HG03097 (cell line): ENCODE measurements at regions not wholly inside any gene's neighbourhood (a gene's known extent, or its start where the extent isn't known, plus 50 kb on each side); places are given as distances from the start of the nearest gene placed in this dataset.
"Not testable (repeated sequence)": the region's sequence is repeated elsewhere in the genome, so short reads cannot be mapped to it uniquely, and the experiment has no call there.

Experiments used
- ATAC-seq: cut with Tn5 transposase; IDR thresholded peaks from one replicate; pipeline ENCODE4 v1.9.1; 2021; ENCODE audit not compliant: unreplicated experiment, low FRiP score

GRCh38 chr21:35484032-35484431 is 434.9 kb upstream of the RUNX1 start:
- ATAC-seq, result no peak

- ATAC-seq, result no peak
Observed at GRCh38 chr21:35482933-35483662, 434.0 kb upstream of the RUNX1 start.

- ATAC-seq, result no peak
Observed at GRCh38 chr21:35482096-35482495, 433.0 kb upstream of the RUNX1 start.

- ATAC-seq, result no peak
Observed at GRCh38 chr21:35481005-35481404, 431.9 kb upstream of the RUNX1 start.

DNA sequence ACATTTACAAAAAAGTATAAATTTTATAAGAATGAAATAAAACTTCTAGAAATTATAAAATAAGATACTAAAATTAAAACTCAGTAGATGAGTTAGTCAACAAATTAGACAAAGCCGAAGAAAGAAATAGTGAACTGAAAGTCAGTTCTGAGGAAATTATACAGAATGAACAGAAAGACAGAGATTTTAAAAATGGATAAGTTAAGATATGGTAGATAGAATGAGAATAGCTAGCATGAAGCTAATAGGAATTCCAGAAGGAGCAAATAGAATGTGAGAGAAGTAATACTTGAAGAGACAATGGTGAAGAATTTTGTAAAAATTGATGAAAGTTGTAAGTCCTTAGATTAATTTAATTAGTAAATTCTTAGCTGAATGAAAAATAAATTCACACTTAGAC is 430.4 kb upstream of the RUNX1 start:
- no peak for ATAC-seq

DNA sequence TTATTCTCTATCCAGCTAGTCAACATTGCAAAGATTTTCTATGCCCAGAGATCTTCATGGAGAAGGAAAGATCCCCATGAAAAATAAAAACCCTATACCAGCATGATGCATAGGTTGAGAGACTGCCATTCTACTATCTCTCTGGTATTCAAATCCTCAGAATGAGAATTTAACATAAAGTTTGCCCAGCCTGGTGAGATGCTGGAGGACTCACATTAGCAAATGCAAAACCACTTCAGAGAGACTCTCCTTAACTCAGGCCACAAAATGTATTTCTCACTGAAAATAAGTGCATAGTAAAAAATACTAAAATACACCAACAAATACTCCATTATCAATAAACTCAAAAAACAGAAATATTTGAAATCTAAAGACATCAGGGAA is 430.0 kb upstream of the RUNX1 start:
- no peak for ATAC-seq

DNA sequence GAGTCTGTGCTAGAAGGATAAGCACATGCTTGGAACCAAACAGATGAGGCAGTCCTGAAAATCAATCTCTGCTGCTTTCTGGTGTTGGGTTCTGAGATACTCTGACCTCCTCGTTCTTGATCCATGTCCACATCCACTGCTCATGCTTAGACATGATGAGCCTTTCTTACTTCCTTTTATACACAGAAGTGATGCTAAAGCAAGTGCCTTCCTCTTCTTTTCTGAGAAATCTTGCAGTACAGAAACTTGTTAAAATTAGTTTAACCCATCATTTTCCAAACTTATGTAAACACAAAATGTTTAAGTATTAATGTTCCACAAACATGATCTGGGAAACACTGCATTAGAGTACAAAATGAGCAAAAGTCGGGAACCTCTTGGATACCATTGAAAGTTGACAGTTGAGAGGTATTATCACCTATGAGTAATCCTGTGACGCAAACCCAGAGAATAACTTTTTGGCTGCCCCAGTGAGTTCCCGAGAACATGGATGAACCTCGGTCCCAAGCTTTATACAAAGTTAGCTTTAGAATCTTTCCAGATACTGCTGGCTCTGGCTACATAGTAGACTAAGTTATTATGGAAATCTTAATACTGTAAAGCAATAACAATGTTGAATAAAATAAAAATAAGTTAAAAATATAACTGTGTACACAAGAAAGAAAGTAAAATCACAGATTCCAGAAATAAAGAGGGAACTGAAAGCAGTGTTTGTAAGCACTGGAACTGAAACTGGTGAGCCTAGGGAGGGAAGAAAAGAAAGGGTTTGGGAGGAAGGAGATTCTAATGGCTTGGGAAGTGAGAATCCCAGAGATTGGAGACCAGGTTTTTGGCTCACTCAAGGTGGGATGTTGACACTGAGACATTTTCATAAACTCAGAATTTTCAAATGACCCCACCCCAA is 429.3 kb upstream of the RUNX1 start:
- ATAC-seq, result no peak

- no peak for ATAC-seq
Observed at GRCh38 chr21:35477622-35478021, 428.5 kb upstream of the RUNX1 start.

DNA sequence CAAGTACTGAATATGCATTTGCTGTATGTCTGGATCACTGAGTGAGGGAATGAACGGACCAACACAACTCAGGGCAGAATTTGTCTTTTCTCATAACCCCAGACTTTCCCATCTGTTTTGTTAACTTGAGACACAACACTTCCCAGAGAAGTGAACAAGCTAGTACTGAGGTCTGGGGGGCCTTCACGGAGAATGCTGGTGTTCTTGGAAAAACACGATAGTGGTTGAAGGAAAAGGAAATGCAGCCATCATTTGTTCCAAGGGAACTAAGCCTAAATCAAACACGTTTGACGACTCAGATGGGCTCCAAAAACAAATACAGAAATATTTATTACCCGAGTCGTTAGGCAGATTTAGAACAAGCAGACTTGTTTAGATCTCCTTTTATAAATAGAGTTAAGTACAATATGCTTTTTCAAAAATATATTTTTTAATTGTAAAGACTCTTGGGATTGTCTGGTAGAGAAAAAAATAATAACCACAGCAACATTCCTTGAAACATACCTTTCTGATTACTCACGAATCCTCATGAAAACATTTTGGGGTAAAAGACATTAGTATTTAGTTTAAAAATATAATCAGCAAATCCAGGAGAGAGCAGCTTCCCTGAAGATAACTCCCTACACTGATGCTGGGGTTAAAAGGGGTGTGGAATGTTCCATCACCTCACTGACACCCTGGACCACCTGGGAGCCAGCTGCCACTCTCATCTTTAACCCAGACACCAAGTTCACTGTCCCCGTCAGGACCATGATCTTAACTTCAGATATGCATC is 427.7 kb upstream of the RUNX1 start:
- ATAC-seq, result no peak

DNA sequence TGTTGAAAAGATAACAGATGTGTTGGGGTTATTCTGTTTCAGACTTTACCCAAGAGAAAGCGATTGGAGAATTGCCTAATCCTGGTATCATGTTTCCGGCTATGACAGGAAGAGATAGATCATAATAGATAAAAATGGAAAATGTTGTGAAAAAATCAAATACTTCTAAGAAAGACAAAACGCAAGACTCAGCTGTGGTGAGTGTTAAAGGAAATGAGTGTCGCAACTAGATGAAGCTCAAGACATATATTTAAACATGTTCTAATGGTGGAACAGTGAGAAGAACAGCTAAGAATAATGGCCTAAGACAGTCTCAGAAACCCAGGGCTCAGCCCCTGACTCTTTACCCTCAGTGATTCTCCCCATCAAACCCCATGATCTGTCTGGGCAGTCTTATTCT is 426.7 kb upstream of the RUNX1 start:
- ATAC-seq, result no peak

GRCh38 chr21:35475009-35475408 is 425.9 kb upstream of the RUNX1 start:
- no peak for ATAC-seq

- no peak for ATAC-seq
Observed at GRCh38 chr21:35473496-35473895, 424.4 kb upstream of the RUNX1 start.

DNA sequence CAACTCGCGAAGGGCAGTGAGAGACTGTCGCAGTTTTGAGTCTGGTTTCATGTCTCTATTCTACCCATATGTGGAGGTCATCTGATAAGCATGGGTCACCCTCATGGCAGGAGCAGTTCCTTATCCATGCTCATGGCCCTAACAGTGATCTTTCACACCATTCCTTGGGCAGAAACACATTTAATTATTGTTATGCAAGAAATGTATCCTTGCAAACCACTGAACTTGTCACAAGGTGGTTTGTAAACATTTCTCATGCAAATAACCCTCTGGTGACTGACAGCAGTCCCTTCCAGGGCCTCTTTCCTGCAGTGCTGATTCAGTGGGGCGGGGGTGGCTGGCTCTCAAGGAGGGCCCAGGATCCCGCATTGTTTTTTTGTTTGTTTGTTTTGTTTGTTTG is 421.4 kb upstream of the RUNX1 start:
- no peak for ATAC-seq

DNA sequence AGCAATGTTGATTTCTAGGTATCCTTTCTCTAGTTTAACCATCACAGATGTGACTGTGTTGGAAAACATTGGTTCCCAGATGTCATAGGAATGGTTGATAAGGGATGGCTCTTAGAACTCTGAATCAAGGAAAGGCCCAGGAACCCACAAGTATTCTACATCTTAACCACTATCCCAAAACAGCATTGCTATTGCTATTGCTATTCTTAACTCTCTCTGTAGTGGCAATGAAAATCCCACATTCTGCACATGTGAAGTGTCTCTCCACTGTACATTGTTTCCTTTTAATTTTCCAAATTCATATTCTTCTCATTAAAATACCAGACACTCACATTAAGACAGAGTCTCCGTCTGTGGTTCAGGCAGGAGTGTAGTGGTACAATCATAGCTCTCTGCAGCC is 420.4 kb upstream of the RUNX1 start:
- ATAC-seq, result no peak

DNA sequence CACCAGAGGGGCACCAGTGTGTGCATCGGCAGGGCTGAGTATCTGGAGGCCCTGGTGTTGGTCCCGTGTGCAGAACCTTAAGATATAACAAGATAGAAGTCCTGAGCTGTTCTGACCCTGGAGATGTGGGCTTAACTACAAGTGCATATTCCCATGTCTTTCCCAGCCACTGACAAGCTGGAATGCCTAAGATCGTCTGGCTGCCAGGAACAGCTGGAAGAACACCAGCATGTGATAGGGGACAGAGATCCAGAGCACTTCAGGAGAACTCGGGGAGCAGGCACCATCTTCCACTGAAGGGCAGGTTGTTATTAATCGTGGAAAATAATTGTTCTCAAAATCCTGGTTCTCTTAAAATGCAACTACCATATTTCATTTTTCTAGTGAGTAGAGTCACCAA is 419.9 kb upstream of the RUNX1 start:
- no peak for ATAC-seq

- no peak for ATAC-seq
Observed at GRCh38 chr21:35467566-35467965, 418.5 kb upstream of the RUNX1 start.

DNA sequence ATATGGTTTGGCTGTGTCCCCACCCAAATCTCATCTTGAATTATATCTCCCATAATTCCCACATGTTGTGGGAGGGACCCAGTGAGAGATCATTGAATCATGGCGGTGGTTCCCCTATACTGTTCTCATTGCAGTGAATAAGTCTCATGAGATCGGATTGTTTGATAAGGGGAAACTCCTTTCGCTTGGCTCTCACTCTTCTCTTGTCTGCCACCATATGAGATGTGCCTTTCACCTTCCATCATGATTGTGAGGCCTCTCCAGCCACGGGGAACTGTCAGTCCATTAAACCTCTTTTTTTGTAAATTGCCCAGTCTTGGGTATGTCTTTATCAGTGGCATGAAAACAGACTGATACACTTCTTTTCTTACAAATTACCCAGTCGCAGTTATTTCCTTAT is 417.6 kb upstream of the RUNX1 start:
- not testable (repeated sequence) for ATAC-seq

GRCh38 chr21:35465741-35466140 is 416.6 kb upstream of the RUNX1 start:
- no peak for ATAC-seq

DNA sequence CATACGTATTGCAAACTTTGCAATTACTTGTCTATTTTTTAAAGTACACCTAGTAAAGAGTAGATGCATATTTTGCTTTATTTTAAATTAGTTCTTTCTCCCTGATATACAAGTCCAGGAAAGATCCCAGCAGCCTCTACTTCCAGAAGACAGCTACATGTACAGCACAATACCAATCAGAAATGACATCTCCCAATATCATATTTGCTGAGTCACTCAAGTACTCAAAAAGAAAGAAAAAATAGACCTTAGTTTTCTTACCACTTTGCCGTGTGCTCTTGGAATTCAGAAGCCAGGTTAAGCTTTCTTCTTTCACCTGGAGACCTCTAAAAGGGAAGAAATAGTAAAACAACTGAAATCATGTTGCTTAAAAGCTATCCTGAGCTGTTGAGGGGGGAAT is 412.6 kb upstream of the RUNX1 start:
- ATAC-seq, result no peak

DNA sequence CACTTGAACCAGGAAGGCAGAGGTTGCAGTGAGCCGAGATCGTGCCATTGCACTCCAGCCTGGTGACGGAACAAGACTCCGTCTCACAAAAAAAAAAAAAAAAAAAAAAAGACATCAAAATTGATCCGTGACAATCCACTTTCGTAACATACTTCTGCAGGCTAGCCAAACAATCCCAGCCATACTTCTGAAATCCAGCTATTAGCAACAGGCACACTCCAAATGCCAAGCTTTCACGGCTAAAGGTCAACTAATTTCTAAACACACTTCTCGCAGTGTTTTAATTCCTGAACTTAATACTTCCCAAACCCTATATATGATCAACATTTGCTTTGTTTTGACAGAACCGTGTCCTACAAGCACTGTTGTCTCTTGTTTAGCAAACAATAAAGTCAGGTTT is 411.3 kb upstream of the RUNX1 start:
- no peak for ATAC-seq

- ATAC-seq, result no peak
Observed at GRCh38 chr21:35458405-35458804, 409.3 kb upstream of the RUNX1 start.
